ENCODE measurements at regions not wholly inside any gene's neighbourhood (a gene's known extent, or its start where the extent isn't known, plus 50 kb on each side); places are given as distances from the start of the nearest gene placed in this dataset.

GRCh38 chr10:130784326-130784725 is 527.2 kb downstream of the TCERG1L start:
- TF ChIP-seq L3MBTL2 (conservative IDR thresholded peaks at IDR 0.05) (no peak), BHLHE40 (IDR thresholded peaks at IDR 0.05; ENCODE audit: borderline replicate concordance) (no peak), FOXA1 (IDR thresholded peaks at IDR 0.05) (no peak), ARNT (IDR thresholded peaks at IDR 0.05) (no peak), SP1 (IDR thresholded peaks at IDR 0.05) (no peak), CTBP1 (IDR thresholded peaks at IDR 0.05; ENCODE audit: borderline replicate concordance) (no peak)

Data from HEK293T (cell line).